GM19239 (cell line): ENCODE measurements at regions not wholly inside any gene's neighbourhood (a gene's known extent, or its start where the extent isn't known, plus 50 kb on each side); places are given as distances from the start of the nearest gene placed in this dataset.

ENCODE experiments used
- DNase-seq: peaks from one replicate; pipeline ENCODE4 v3.0.0; 2011; ENCODE audit warnings: low spot score; ENCODE audit not compliant: insufficient read length
- FAIRE-seq: peaks from 2 replicates; lab custom pipeline; 2011; peaks lifted over from hg19 to GRCh38; lab: Jason Lieb, UNC

- DNase-seq = no peak
- FAIRE-seq = no peak
Observed at GRCh38 chr5:62127098-62127736, 178.8 kb upstream of the KIF2A start.

GRCh38 chr5:62130107-62130506 is 175.9 kb upstream of the KIF2A start:
- DNase-seq (no peak), FAIRE-seq (no peak)

- DNase-seq = no peak
- no peak for FAIRE-seq
Observed at GRCh38 chr5:62132276-62132675, 173.7 kb upstream of the KIF2A start.

GRCh38 chr5:62133426-62133825 is 172.6 kb upstream of the KIF2A start:
- FAIRE-seq = no peak
- DNase-seq = no peak

- FAIRE-seq (no peak), DNase-seq (no peak)
Observed at GRCh38 chr5:62134811-62135210, 171.2 kb upstream of the KIF2A start.

- DNase-seq (no peak), FAIRE-seq (no peak)
Observed at GRCh38 chr5:62137628-62138027, 168.4 kb upstream of the KIF2A start.

GRCh38 chr5:62138607-62139006 is 167.4 kb upstream of the KIF2A start:
- no peak for DNase-seq
- no peak for FAIRE-seq

GRCh38 chr5:62139741-62140140 is 166.3 kb upstream of the KIF2A start:
- DNase-seq (no peak), FAIRE-seq (no peak)

GRCh38 chr5:62142351-62142750 is 163.7 kb upstream of the KIF2A start:
- no peak for FAIRE-seq
- DNase-seq = no peak

- DNase-seq (no peak), FAIRE-seq (no peak)
Observed at GRCh38 chr5:62143268-62144229, 162.5 kb upstream of the KIF2A start.

GRCh38 chr5:62144401-62145022 is 161.5 kb upstream of the KIF2A start:
- no peak for DNase-seq
- FAIRE-seq = no peak

- DNase-seq (no peak), FAIRE-seq (no peak)
Observed at GRCh38 chr5:62149879-62150278, 156.1 kb upstream of the KIF2A start.

- DNase-seq (no peak), FAIRE-seq (no peak)
Observed at GRCh38 chr5:62152394-62153087, 153.5 kb upstream of the KIF2A start.

GRCh38 chr5:62154758-62155157 is 151.2 kb upstream of the KIF2A start:
- DNase-seq (no peak), FAIRE-seq (no peak)

- no peak for DNase-seq
- FAIRE-seq = no peak
Observed at GRCh38 chr5:62155988-62156387, 150.0 kb upstream of the KIF2A start.

- DNase-seq (no peak), FAIRE-seq (no peak)
Observed at GRCh38 chr5:62167561-62168057, 138.4 kb upstream of the KIF2A start.

GRCh38 chr5:62168506-62169281 is 137.3 kb upstream of the KIF2A start:
- no peak for DNase-seq
- FAIRE-seq = no peak

GRCh38 chr5:62178258-62178657 is 127.7 kb upstream of the KIF2A start:
- FAIRE-seq = no peak
- no peak for DNase-seq

- FAIRE-seq = no peak
Observed at GRCh38 chr5:62182802-62183201, 123.2 kb upstream of the KIF2A start.

GRCh38 chr5:62183727-62184126 is 122.3 kb upstream of the KIF2A start:
- DNase-seq = no peak
- no peak for FAIRE-seq

More at GRCh38 chr5:62182802-62183201, 123.2 kb upstream of the KIF2A start:
- no peak for DNase-seq
